RKO (cell line): ENCODE measurements at regions not wholly inside any gene's neighbourhood (a gene's known extent, or its start where the extent isn't known, plus 50 kb on each side); places are given as distances from the start of the nearest gene placed in this dataset.

ENCODE experiments used
- DNase-seq: peaks from one replicate; pipeline ENCODE4 v3.0.0-alpha.2; 2016; ENCODE audit warnings: low spot score

GRCh38 chr7:76149847-76150691, 51.6 kb upstream of the SRRM3 start:
- DNase-seq: no peak
